ENCODE measurements at regions not wholly inside any gene's neighbourhood (a gene's known extent, or its start where the extent isn't known, plus 50 kb on each side); places are given as distances from the start of the nearest gene placed in this dataset.

DNA sequence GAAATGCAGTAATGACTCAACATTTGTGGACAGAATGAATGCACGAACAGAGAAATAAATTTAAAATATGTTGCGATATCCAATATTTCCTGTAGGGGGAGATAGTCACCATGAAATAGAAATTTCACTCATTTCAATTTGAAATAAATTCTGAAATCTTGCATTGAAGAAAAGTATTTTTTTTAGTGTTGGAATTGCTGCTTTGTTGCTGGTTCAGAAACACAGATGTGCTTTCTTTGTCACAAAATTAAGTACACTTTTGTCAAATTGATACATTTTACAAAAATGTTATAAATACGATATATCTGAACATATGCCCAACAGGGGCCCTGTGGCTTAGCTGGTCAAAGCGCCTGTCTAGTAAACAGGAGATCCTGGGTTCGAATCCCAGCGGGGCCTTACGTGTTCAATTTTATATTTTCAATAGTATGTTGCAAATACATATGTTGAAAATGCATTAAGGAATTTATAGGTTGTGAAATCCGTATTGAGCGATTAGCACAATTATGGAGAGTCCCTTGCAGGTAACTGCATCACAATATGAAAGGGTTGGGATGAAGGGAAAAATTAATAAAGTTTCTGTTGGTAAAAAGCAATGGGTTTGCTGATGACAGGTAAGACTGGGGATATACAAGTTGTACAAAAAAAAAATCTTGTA, 85.4 kb upstream of the PRSS16 start:
- POLR2A ChIA-PET, result interaction anchor here (2.4 kb wide), 1 partner anchor 11 kb away, joined by 5 read pairs; no protein-coding TSS in a partner anchor
- RAD21 ChIA-PET (ENCODE audit: unreplicated experiment), result interaction anchor here (1.0 to 1.3 kb wide), 2 partner anchors 15 to 624 kb away, joined by 3 to 4 read pairs; no protein-coding TSS in a partner anchor
- ATAC-seq (peak; percentile 23), DNase-seq (ENCODE audit: low read depth, low spot score) (no peak), FAIRE-seq (no peak)
- no peak overlapping the region for H3K27ac ChIP-seq (ENCODE audit: control insufficient read depth, insufficient read depth)
- no peaks in the 10 kb centered on the region for H3K9me3 ChIP-seq (replicated peaks; ENCODE audit: control insufficient read depth, insufficient read depth, low read length)
- H3K36me3 ChIP-seq (ENCODE audit: control insufficient read depth in 2 of 2, insufficient read depth in 2 of 2, low read length in 1 of 2), result no peaks in the 10 kb centered on the region
- H2AFZ ChIP-seq (ENCODE audit: control insufficient read depth, low read depth, low read length), result no peak overlapping the region
- H3K27me3 ChIP-seq (replicated peaks in 1 of 2; ENCODE audit: control insufficient read depth in 2 of 2, insufficient read depth in 2 of 2, low read length in 1 of 2), result no peaks in the 10 kb centered on the region
- intact Hi-C loops (cut with micrococcal nuclease; ENCODE audit: unreplicated experiment), result loop anchor here (5.0 to 10.0 kb wide), 3 partner anchors 445 to 1193 kb away; no protein-coding TSS in a partner anchor
- WGBS (ENCODE audit: insufficient coverage, insufficient replicate concordance, low lambda C conversion rate, missing lambda C conversion rate), result 2% methylated on average over 9 of the region's 9 CpGs
- H3K9ac ChIP-seq (ENCODE audit: control insufficient read depth, insufficient read depth, low read length), result no peak overlapping the region
- no TSS peak for BruUV-seq (replicated peaks)
- SMC1A ChIA-PET (ENCODE audit: uncharacterized antibody, unreplicated experiment), result interaction anchor here (0.7 to 3.1 kb wide), 9 partner anchors 14 to 734 kb away, joined by 3 to 14 read pairs (median 5); no protein-coding TSS in a partner anchor
- CTCF ChIA-PET, result interaction anchor here (0.7 to 4.0 kb wide), 15 partner anchors 8 to 735 kb away, joined by 3 to 29 read pairs (median 6); a partner anchor contains a TSS
- H4K20me1 ChIP-seq (ENCODE audit: control insufficient read depth, insufficient read depth), result no peaks in the 10 kb centered on the region
- H3K4me2 ChIP-seq (ENCODE audit: control insufficient read depth, insufficient read depth), result no peak overlapping the region
- no peaks in the 10 kb centered on the region for H3K4me1 ChIP-seq (ENCODE audit: control insufficient read depth, insufficient read depth, low read length)
- in situ Hi-C loops (cut with MboI), result loop anchor here (25.0 kb wide), 1 partner anchor 1200 kb away; no protein-coding TSS in a partner anchor
- H3K4me3 ChIP-seq, result no peak overlapping the region
- H3K79me2 ChIP-seq (ENCODE audit: control insufficient read depth, insufficient read depth, low read length), result no peaks in the 10 kb centered on the region
- TF ChIP-seq DPF2 (IDR thresholded peaks at IDR 0.05) (no peak), RAD21 (IDR thresholded peaks at IDR 0.05; ENCODE audit: insufficient read depth, low read depth, low read length) (peak; percentile 53), LARP7 (IDR thresholded peaks at IDR 0.05) (no peak), CHD2 (IDR thresholded peaks at IDR 0.05; ENCODE audit: borderline replicate concordance, low read depth, low read length) (no peak), SMC3 (IDR thresholded peaks at IDR 0.05; ENCODE audit: borderline replicate concordance, low read length) (peak; percentile 37; the same call in 1 of the 2 replicates), CBFB (IDR thresholded peaks at IDR 0.05; ENCODE audit: low read depth) (no peak), EED (IDR thresholded peaks at IDR 0.05; ENCODE audit: low read depth) (no peak), ZNF622 (IDR thresholded peaks at IDR 0.05) (no peak), FOXK2 (IDR thresholded peaks at IDR 0.05) (no peak), ZBED1 (IDR thresholded peaks at IDR 0.05; ENCODE audit: borderline replicate concordance) (no peak), POLR2AphosphoS2 (IDR thresholded peaks at IDR 0.05; ENCODE audit: low read depth, low read length) (no peak), TCF3 (IDR thresholded peaks at IDR 0.05; ENCODE audit: borderline replicate concordance, insufficient read depth, low read depth, low read length) (no peak), YBX1 (IDR thresholded peaks at IDR 0.05) (no peak), GATAD2B (conservative IDR thresholded peaks at IDR 0.05; ENCODE audit: low read depth) (no peak), RFX5 (IDR thresholded peaks at IDR 0.05; ENCODE audit: low read depth, low read length) (no peak), RB1 (IDR thresholded peaks at IDR 0.05; ENCODE audit: borderline replicate concordance) (no peak; the same call in 1 of the 2 replicates), JUNB (IDR thresholded peaks at IDR 0.05) (peak; percentile 33; the same call in 1 of the 2 replicates), HDAC6 (IDR thresholded peaks at IDR 0.05; ENCODE audit: unreplicated experiment) (no peak)
- TF ChIP-seq, protein P1, sequence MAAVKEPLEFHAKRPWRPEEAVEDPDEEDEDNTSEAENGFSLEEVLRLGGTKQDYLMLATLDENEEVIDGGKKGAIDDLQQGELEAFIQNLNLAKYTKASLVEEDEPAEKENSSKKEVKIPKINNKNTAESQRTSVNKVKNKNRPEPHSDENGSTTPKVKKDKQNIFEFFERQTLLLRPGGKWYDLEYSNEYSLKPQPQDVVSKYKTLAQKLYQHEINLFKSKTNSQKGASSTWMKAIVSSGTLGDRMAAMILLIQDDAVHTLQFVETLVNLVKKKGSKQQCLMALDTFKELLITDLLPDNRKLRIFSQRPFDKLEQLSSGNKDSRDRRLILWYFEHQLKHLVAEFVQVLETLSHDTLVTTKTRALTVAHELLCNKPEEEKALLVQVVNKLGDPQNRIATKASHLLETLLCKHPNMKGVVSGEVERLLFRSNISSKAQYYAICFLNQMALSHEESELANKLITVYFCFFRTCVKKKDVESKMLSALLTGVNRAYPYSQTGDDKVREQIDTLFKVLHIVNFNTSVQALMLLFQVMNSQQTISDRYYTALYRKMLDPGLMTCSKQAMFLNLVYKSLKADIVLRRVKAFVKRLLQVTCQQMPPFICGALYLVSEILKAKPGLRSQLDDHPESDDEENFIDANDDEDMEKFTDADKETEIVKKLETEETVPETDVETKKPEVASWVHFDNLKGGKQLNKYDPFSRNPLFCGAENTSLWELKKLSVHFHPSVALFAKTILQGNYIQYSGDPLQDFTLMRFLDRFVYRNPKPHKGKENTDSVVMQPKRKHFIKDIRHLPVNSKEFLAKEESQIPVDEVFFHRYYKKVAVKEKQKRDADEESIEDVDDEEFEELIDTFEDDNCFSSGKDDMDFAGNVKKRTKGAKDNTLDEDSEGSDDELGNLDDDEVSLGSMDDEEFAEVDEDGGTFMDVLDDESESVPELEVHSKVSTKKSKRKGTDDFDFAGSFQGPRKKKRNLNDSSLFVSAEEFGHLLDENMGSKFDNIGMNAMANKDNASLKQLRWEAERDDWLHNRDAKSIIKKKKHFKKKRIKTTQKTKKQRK (IDR thresholded peaks at IDR 0.05; ENCODE audit: low read depth, low read length), result no peak
- TF ChIP-seq, protein P2, sequence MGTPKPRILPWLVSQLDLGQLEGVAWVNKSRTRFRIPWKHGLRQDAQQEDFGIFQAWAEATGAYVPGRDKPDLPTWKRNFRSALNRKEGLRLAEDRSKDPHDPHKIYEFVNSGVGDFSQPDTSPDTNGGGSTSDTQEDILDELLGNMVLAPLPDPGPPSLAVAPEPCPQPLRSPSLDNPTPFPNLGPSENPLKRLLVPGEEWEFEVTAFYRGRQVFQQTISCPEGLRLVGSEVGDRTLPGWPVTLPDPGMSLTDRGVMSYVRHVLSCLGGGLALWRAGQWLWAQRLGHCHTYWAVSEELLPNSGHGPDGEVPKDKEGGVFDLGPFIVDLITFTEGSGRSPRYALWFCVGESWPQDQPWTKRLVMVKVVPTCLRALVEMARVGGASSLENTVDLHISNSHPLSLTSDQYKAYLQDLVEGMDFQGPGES (IDR thresholded peaks at IDR 0.05), result no peak
